MM.1S (cell line): ENCODE measurements at regions not wholly inside any gene's neighbourhood (a gene's known extent, or its start where the extent isn't known, plus 50 kb on each side); places are given as distances from the start of the nearest gene placed in this dataset.

ENCODE experiments used
- EZH2 ChIP-seq: fragments of 300-600 bp; sonication (generic); optimal IDR thresholded peaks from 2 replicates; pipeline ENCODE3; 2017; ENCODE audit warnings: low read depth, mild to moderate bottlenecking, antibody characterized with exemption, low read length, mixed read lengths
- EZH2phosphoT487 ChIP-seq: fragments of 300-600 bp; sonication (generic); IDR thresholded peaks from 2 replicates; pipeline ENCODE4 v1.6.1; 2018; ENCODE audit warnings: antibody characterized with exemption, low read length
- TF ChIP-seq, protein P1 (sequence below): fragments of 300-600 bp; sonication (generic); IDR thresholded peaks from 2 replicates; pipeline ENCODE4 v1.5.1; 2016; ENCODE audit warnings: antibody characterized with exemption, low read length, mixed read lengths

GRCh38 chr3:40853474-40853873 lies 328.7 kb downstream of the ZNF621 start:
- TF ChIP-seq, protein P1, sequence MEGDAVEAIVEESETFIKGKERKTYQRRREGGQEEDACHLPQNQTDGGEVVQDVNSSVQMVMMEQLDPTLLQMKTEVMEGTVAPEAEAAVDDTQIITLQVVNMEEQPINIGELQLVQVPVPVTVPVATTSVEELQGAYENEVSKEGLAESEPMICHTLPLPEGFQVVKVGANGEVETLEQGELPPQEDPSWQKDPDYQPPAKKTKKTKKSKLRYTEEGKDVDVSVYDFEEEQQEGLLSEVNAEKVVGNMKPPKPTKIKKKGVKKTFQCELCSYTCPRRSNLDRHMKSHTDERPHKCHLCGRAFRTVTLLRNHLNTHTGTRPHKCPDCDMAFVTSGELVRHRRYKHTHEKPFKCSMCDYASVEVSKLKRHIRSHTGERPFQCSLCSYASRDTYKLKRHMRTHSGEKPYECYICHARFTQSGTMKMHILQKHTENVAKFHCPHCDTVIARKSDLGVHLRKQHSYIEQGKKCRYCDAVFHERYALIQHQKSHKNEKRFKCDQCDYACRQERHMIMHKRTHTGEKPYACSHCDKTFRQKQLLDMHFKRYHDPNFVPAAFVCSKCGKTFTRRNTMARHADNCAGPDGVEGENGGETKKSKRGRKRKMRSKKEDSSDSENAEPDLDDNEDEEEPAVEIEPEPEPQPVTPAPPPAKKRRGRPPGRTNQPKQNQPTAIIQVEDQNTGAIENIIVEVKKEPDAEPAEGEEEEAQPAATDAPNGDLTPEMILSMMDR, result no peak
- TF ChIP-seq EZH2phosphoT487 (no peak), EZH2 (no peak)
